ENCODE measurements at regions not wholly inside any gene's neighbourhood (a gene's known extent, or its start where the extent isn't known, plus 50 kb on each side); places are given as distances from the start of the nearest gene placed in this dataset.

- peaks cover 0 to 5% of the 10 kb centered on the region in 2 donors for H3K4me1 ChIP-seq (ENCODE audit: control insufficient read depth in 1 of 2, insufficient read depth in 2 of 2, low read length in 2 of 2)
- intact Hi-C loops (cut with DNase I), result no loop called here
- DNase-seq, result no peak
- no peak overlapping the region for H3K4me3 ChIP-seq (ENCODE audit: low read length in 2 of 2)
- H3K27me3 ChIP-seq (ENCODE audit: control insufficient read depth in 1 of 2, insufficient read depth in 2 of 2, low read length in 1 of 2), result peaks cover 0 to 2% of the 10 kb centered on the region in 2 donors
- no peak overlapping the region for H3K27ac ChIP-seq (ENCODE audit: low read depth in 1 of 2, low read length in 2 of 2)
- no peak for ATAC-seq (ENCODE audit: low FRiP score)
- H3K36me3 ChIP-seq (ENCODE audit: control insufficient read depth in 1 of 2, insufficient read depth in 2 of 2, low read length in 1 of 2), result no peaks in the 10 kb centered on the region
- no peaks in the 10 kb centered on the region for H3K9me3 ChIP-seq (ENCODE audit: control insufficient read depth, low read length)
- 50 to 57% methylated on average over 3 of the region's 3 CpGs for WGBS, 2 donors
These were observed 475.1 kb upstream of the WWC1 start for GRCh38 chr5:167816354-167816753.

- no peaks in the 10 kb centered on the region for H3K36me3 ChIP-seq (ENCODE audit: control insufficient read depth in 1 of 2, insufficient read depth in 2 of 2, low read length in 1 of 2)
- peaks cover 0 to 5% of the 10 kb centered on the region in 2 donors for H3K4me1 ChIP-seq (ENCODE audit: control insufficient read depth in 1 of 2, insufficient read depth in 2 of 2, low read length in 2 of 2)
- intact Hi-C loops (cut with DNase I), result no loop called here
- no peak overlapping the region for H3K4me3 ChIP-seq (ENCODE audit: low read length in 2 of 2)
- no peak overlapping the region for H3K27ac ChIP-seq (ENCODE audit: low read depth in 1 of 2, low read length in 2 of 2)
- 94 to 95% methylated on average over 4 of the region's 4 CpGs for WGBS, 2 donors
- H3K9me3 ChIP-seq (ENCODE audit: control insufficient read depth, low read length), result no peaks in the 10 kb centered on the region
- ATAC-seq (ENCODE audit: low FRiP score), result no peak
- peaks cover 0 to 2% of the 10 kb centered on the region in 2 donors for H3K27me3 ChIP-seq (ENCODE audit: control insufficient read depth in 1 of 2, insufficient read depth in 2 of 2, low read length in 1 of 2)
- DNase-seq, result no peak
These were observed 474.6 kb upstream of the WWC1 start for GRCh38 chr5:167816864-167817263.

DNA sequence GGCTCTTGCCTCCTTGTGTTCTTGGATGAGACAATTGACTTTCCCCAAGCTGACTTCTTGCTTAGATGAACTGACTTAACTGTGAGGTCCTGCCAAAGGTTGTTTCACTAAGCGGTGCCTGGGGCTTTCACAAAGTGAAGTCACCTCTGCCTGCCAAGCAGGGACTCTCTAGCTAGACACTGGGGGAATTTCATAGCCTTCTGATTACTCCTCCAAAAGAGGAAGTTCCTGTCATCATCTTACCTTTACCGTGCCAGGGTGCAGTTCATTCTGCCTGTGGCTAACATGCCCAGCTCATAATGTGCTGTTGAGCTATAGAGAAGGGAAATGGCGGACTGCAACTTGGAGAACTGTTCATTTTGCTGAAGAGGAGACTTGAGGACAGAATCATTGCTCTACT is 472.0 kb upstream of the WWC1 start:
- no peaks in the 10 kb centered on the region for H3K36me3 ChIP-seq (ENCODE audit: control insufficient read depth in 1 of 2, insufficient read depth in 2 of 2, low read length in 1 of 2)
- ATAC-seq (ENCODE audit: low FRiP score) (no peak), DNase-seq (no peak)
- H3K4me1 ChIP-seq (ENCODE audit: control insufficient read depth in 1 of 2, insufficient read depth in 2 of 2, low read length in 2 of 2), result peaks cover 0 to 5% of the 10 kb centered on the region in 2 donors
- H3K27me3 ChIP-seq (ENCODE audit: control insufficient read depth in 1 of 2, insufficient read depth in 2 of 2, low read length in 1 of 2), result peaks cover 0 to 2% of the 10 kb centered on the region in 2 donors
- intact Hi-C loops (cut with DNase I), result no loop called here
- H3K9me3 ChIP-seq (ENCODE audit: control insufficient read depth, low read length), result no peaks in the 10 kb centered on the region
- H3K4me3 ChIP-seq (ENCODE audit: low read length in 2 of 2), result no peak overlapping the region
- no peak overlapping the region for H3K27ac ChIP-seq (ENCODE audit: low read depth in 1 of 2, low read length in 2 of 2)
- WGBS, 2 donors, result 89 to 95% methylated on average over 3 of the region's 3 CpGs

- H3K9me3 ChIP-seq (ENCODE audit: control insufficient read depth, low read length), result no peaks in the 10 kb centered on the region
- 61 to 68% methylated on average over 12 of the region's 12 CpGs for WGBS, 2 donors
- ATAC-seq (ENCODE audit: low FRiP score), result no peak
- DNase-seq, result no peak
- no peak overlapping the region for H3K4me3 ChIP-seq (ENCODE audit: low read length in 2 of 2)
- intact Hi-C loops (cut with DNase I), result no loop called here
- no peaks in the 10 kb centered on the region for H3K36me3 ChIP-seq (ENCODE audit: control insufficient read depth in 1 of 2, insufficient read depth in 2 of 2, low read length in 1 of 2)
- H3K27ac ChIP-seq (ENCODE audit: low read depth in 1 of 2, low read length in 2 of 2), result no peak overlapping the region
- H3K27me3 ChIP-seq (ENCODE audit: control insufficient read depth in 1 of 2, insufficient read depth in 2 of 2, low read length in 1 of 2), result peaks cover 0 to 2% of the 10 kb centered on the region in 2 donors
- peaks cover 0 to 5% of the 10 kb centered on the region in 2 donors for H3K4me1 ChIP-seq (ENCODE audit: control insufficient read depth in 1 of 2, insufficient read depth in 2 of 2, low read length in 2 of 2)
These were observed 471.1 kb upstream of the WWC1 start for GRCh38 chr5:167820101-167820990.

- Histone ChIP-seq H3K9me3 (ENCODE audit: control insufficient read depth, low read length) (no peaks in the 10 kb centered on the region), H3K4me3 (ENCODE audit: low read length in 2 of 2) (no peak overlapping the region), H3K27me3 (ENCODE audit: control insufficient read depth in 1 of 2, insufficient read depth in 2 of 2, low read length in 1 of 2) (peaks cover 0 to 2% of the 10 kb centered on the region in 2 donors), H3K36me3 (ENCODE audit: control insufficient read depth in 1 of 2, insufficient read depth in 2 of 2, low read length in 1 of 2) (no peaks in the 10 kb centered on the region), H3K4me1 (ENCODE audit: control insufficient read depth in 1 of 2, insufficient read depth in 2 of 2, low read length in 2 of 2) (peaks cover 0 to 5% of the 10 kb centered on the region in 2 donors), H3K27ac (ENCODE audit: low read depth in 1 of 2, low read length in 2 of 2) (no peak overlapping the region)
- no peak for ATAC-seq (ENCODE audit: low FRiP score)
- WGBS, 2 donors, result 21 to 23% methylated on average over 2 of the region's 2 CpGs
- no peak for DNase-seq
- intact Hi-C loops (cut with DNase I), result no loop called here
These were observed 470.3 kb upstream of the WWC1 start for GRCh38 chr5:167821151-167821550.

GRCh38 chr5:167821669-167822068 is 469.8 kb upstream of the WWC1 start:
- ATAC-seq (ENCODE audit: low FRiP score), result no peak
- Histone ChIP-seq H3K27ac (ENCODE audit: low read depth in 1 of 2, low read length in 2 of 2) (no peak overlapping the region), H3K9me3 (ENCODE audit: control insufficient read depth, low read length) (no peaks in the 10 kb centered on the region), H3K27me3 (ENCODE audit: control insufficient read depth in 1 of 2, insufficient read depth in 2 of 2, low read length in 1 of 2) (peaks cover 0 to 2% of the 10 kb centered on the region in 2 donors), H3K36me3 (ENCODE audit: control insufficient read depth in 1 of 2, insufficient read depth in 2 of 2, low read length in 1 of 2) (no peaks in the 10 kb centered on the region), H3K4me1 (ENCODE audit: control insufficient read depth in 1 of 2, insufficient read depth in 2 of 2, low read length in 2 of 2) (peaks cover 0 to 5% of the 10 kb centered on the region in 2 donors), H3K4me3 (ENCODE audit: low read length in 2 of 2) (no peak overlapping the region)
- DNase-seq, result no peak
- intact Hi-C loops (cut with DNase I), result no loop called here
- 54 to 67% methylated on average over 4 of the region's 4 CpGs for WGBS, 2 donors

DNA sequence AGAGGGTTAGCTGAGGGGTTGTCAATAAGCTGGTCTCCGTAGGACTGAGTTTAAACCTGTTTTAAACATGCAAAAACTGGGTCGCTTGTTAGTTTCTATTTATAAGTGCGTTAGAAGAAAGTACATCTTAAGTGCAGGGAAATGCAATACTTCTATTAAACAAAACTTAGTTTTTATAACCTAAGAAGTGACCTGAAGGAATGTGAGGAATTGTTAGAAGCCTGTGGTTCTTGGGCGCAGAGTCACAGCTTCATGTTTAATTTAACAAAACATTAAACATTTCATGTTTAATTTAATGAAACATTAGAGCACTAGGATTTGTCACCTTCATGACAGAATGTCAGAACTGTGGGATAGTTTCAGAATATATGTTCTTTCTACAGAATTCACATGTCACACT is 469.2 kb upstream of the WWC1 start:
- H3K4me3 ChIP-seq (ENCODE audit: low read length in 2 of 2), result no peak overlapping the region
- peaks cover 0 to 2% of the 10 kb centered on the region in 2 donors for H3K27me3 ChIP-seq (ENCODE audit: control insufficient read depth in 1 of 2, insufficient read depth in 2 of 2, low read length in 1 of 2)
- 3 to 10% methylated on average over 4 of the region's 4 CpGs for WGBS, 2 donors

GRCh38 chr5:167823405-167823804 is 468.0 kb upstream of the WWC1 start:
- peaks cover 0 to 5% of the 10 kb centered on the region in 2 donors for H3K4me1 ChIP-seq (ENCODE audit: control insufficient read depth in 1 of 2, insufficient read depth in 2 of 2, low read length in 2 of 2)
- DNase-seq (no peak), ATAC-seq (ENCODE audit: low FRiP score) (no peak)
- no peak overlapping the region for H3K27ac ChIP-seq (ENCODE audit: low read depth in 1 of 2, low read length in 2 of 2)
- WGBS, 2 donors, result 65 to 71% methylated on average over 2 of the region's 2 CpGs
- intact Hi-C loops (cut with DNase I), result no loop called here
- H3K4me3 ChIP-seq (ENCODE audit: low read length in 2 of 2), result no peak overlapping the region
- H3K36me3 ChIP-seq (ENCODE audit: control insufficient read depth in 1 of 2, insufficient read depth in 2 of 2, low read length in 1 of 2), result no peaks in the 10 kb centered on the region
- H3K27me3 ChIP-seq (ENCODE audit: control insufficient read depth in 1 of 2, insufficient read depth in 2 of 2, low read length in 1 of 2), result peaks cover 0 to 2% of the 10 kb centered on the region in 2 donors
- H3K9me3 ChIP-seq (ENCODE audit: control insufficient read depth, low read length), result no peaks in the 10 kb centered on the region

More for the DNA sequence above, 469.2 kb upstream of the WWC1 start:
- no peak overlapping the region for H3K27ac ChIP-seq (ENCODE audit: low read depth in 1 of 2, low read length in 2 of 2)
- ATAC-seq (ENCODE audit: low FRiP score) (no peak), DNase-seq (no peak)
- peaks cover 0 to 5% of the 10 kb centered on the region in 2 donors for H3K4me1 ChIP-seq (ENCODE audit: control insufficient read depth in 1 of 2, insufficient read depth in 2 of 2, low read length in 2 of 2)
- H3K9me3 ChIP-seq (ENCODE audit: control insufficient read depth, low read length), result no peaks in the 10 kb centered on the region
- intact Hi-C loops (cut with DNase I), result no loop called here
- no peaks in the 10 kb centered on the region for H3K36me3 ChIP-seq (ENCODE audit: control insufficient read depth in 1 of 2, insufficient read depth in 2 of 2, low read length in 1 of 2)

DNA sequence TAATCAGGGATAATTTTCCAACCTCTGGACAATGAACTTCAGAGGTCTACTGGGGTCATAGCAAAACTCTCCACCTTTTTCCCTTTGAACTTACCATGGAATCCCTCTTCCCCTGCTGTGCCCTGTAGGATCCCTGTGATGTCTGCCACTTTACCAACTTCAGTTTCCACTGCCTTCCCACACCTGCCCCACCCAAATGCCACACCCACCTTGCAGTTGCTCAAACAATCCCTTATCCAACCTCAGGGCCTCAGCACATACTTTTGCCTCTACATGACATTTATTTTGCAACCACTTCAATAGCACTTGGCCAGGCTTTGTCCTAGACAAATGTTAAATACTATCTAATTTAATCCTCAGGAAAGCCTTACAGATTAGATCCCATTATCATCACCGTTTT is 463.7 kb upstream of the WWC1 start:
- ATAC-seq (ENCODE audit: low FRiP score) (no peak), DNase-seq (no peak)
- H3K9me3 ChIP-seq (ENCODE audit: control insufficient read depth, low read length), result no peaks in the 10 kb centered on the region
- no peaks in the 10 kb centered on the region for H3K36me3 ChIP-seq (ENCODE audit: control insufficient read depth in 1 of 2, insufficient read depth in 2 of 2, low read length in 1 of 2)
- no peaks in the 10 kb centered on the region for H3K27me3 ChIP-seq (ENCODE audit: control insufficient read depth in 1 of 2, insufficient read depth in 2 of 2, low read length in 1 of 2)
- WGBS, 2 donors, result 84 to 87% methylated on average over 1 of the region's 1 CpG
- no peak overlapping the region for H3K4me3 ChIP-seq (ENCODE audit: low read length in 2 of 2)
- H3K27ac ChIP-seq (ENCODE audit: low read depth in 1 of 2, low read length in 2 of 2), result no peak overlapping the region
- no peaks in the 10 kb centered on the region for H3K4me1 ChIP-seq (ENCODE audit: control insufficient read depth in 1 of 2, insufficient read depth in 2 of 2, low read length in 2 of 2)
- intact Hi-C loops (cut with DNase I), result no loop called here

Data from aorta (tissue), 5 donors.